OCI-LY1 (cell line): ENCODE measurements at regions not wholly inside any gene's neighbourhood (a gene's known extent, or its start where the extent isn't known, plus 50 kb on each side); places are given as distances from the start of the nearest gene placed in this dataset.

Source experiments
- H2AFZ ChIP-seq: fragments of 200-600 bp; sonication (generic), shearing (Covaris generic); 2 replicates; pipeline ENCODE4 v1.6.0; 2014; ENCODE audit warnings: antibody characterized with exemption, mild to moderate bottlenecking, low read length
- H3F3A ChIP-seq: fragments of 200-600 bp; sonication (generic), shearing (Covaris generic); 2 replicates; pipeline ENCODE4 v1.6.0; 2014; ENCODE audit warnings: mild to moderate bottlenecking, antibody characterized with exemption, low read length, moderate library complexity; ENCODE audit not compliant: insufficient read depth
- H3K27ac ChIP-seq: fragments of 200-600 bp; sonication (generic); 2 replicates; pipeline ENCODE4 v1.5.1; 2014; ENCODE audit warnings: low read length, mixed run types, mild to moderate bottlenecking, low read depth; ENCODE audit not compliant: poor library complexity, severe bottlenecking
- H3K27me3 ChIP-seq: fragments of 200-600 bp; sonication (generic); 2 replicates; pipeline ENCODE4 v1.6.0; 2014; ENCODE audit warnings: antibody characterized with exemption, mild to moderate bottlenecking, low read length, moderate library complexity; ENCODE audit not compliant: insufficient read depth
- H3K36me3 ChIP-seq: fragments of 200-600 bp; sonication (generic); 2 replicates; pipeline ENCODE4 v1.6.1; 2014; ENCODE audit warnings: mild to moderate bottlenecking, antibody characterized with exemption, low read length, moderate library complexity, mixed read lengths; ENCODE audit not compliant: insufficient read depth
- H3K4me1 ChIP-seq: fragments of 200-600 bp; sonication (generic); 2 replicates; pipeline ENCODE4 v1.5.1; 2014; ENCODE audit warnings: mild to moderate bottlenecking, low read length, moderate library complexity; ENCODE audit not compliant: insufficient read depth, severe bottlenecking
- H3K4me2 ChIP-seq: fragments of 200-600 bp; sonication (generic), shearing (Covaris generic); 2 replicates; pipeline ENCODE4 v1.6.1; 2014; ENCODE audit warnings: low read length
- H3K4me3 ChIP-seq: fragments of 200-600 bp; sonication (generic); 2 replicates; pipeline ENCODE4 v1.5.1; 2014; ENCODE audit warnings: low read length, low read depth, mild to moderate bottlenecking, mixed read lengths; ENCODE audit not compliant: poor library complexity, severe bottlenecking
- H3K79me2 ChIP-seq: fragments of 200-600 bp; shearing (Covaris generic); 2 replicates; pipeline ENCODE4 v1.6.1; 2016; ENCODE audit warnings: mixed run types, low read length, mixed read lengths; ENCODE audit not compliant: insufficient read depth
- H3K9ac ChIP-seq: fragments of 200-600 bp; sonication (generic), shearing (Covaris generic); 2 replicates; pipeline ENCODE4 v1.6.1; 2014; ENCODE audit warnings: mild to moderate bottlenecking, low read length, mixed read lengths
- H3K9me2 ChIP-seq: fragments of 200-600 bp; sonication (generic), shearing (Covaris generic); 2 replicates; pipeline ENCODE4 v1.6.1; 2014; ENCODE audit warnings: low read depth, mild to moderate bottlenecking, low read length, mixed read lengths
- H3K9me3 ChIP-seq: fragments of 200-600 bp; shearing (Covaris generic); 2 replicates; pipeline ENCODE4 v1.6.1; 2014; ENCODE audit warnings: low read length, mixed read lengths
- H4K20me1 ChIP-seq: fragments of 200-600 bp; sonication (generic), shearing (Covaris generic); 2 replicates; pipeline ENCODE4 v1.6.0; 2016; ENCODE audit warnings: mild to moderate bottlenecking, low read length; ENCODE audit not compliant: insufficient read depth
- EZH2 ChIP-seq: fragments of 200-600 bp; sonication (generic), shearing (Covaris generic); IDR thresholded peaks from 2 replicates; pipeline ENCODE4 v1.8.0; 2017; ENCODE audit warnings: borderline replicate concordance, mixed run types, mild to moderate bottlenecking, antibody characterized with exemption, low read length, moderate library complexity, mixed read lengths
- TF ChIP-seq, protein P1 (sequence below): fragments of 200-600 bp; sonication (generic), shearing (Covaris generic); IDR thresholded peaks from 2 replicates; pipeline ENCODE4 v1.5.1; 2017; ENCODE audit warnings: mild to moderate bottlenecking, antibody characterized with exemption, low read length, moderate library complexity, mixed read lengths

DNA sequence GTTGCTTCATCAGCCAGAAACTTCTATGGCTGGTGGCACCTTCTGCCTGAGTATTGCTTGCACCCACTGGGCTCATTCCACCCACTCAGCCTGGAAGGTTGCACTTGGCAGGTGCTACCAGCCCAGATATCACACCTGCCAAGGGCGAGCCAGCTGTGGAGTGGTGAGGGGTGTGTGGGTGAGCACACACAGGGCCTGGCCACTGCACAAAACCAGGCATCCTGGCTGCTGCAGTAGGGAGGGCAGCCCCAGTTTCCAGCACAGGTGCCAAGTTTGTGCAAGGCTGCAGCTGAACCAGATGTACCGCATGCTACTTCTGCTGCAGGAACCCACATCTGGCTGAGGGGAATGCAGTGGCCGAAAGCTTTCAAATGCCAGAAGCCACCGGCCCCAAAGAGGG, 1147.8 kb downstream of the FSCB start:
- H3K9me2 ChIP-seq = no peaks in the 10 kb centered on the region; the same call in 1 of the 2 replicates
- no peaks in the 10 kb centered on the region for H3F3A ChIP-seq
- H3K36me3 ChIP-seq = no peaks in the 10 kb centered on the region
- H3K27ac ChIP-seq = no peak overlapping the region
- no peaks in the 10 kb centered on the region for H4K20me1 ChIP-seq
- H3K27me3 ChIP-seq = no peaks in the 10 kb centered on the region
- H3K4me2 ChIP-seq = no peak overlapping the region
- no peaks in the 10 kb centered on the region for H3K79me2 ChIP-seq
- no peaks in the 10 kb centered on the region for H3K9me3 ChIP-seq
- H2AFZ ChIP-seq = no peak overlapping the region
- no peak for TF ChIP-seq EZH2
- TF ChIP-seq, protein P1, sequence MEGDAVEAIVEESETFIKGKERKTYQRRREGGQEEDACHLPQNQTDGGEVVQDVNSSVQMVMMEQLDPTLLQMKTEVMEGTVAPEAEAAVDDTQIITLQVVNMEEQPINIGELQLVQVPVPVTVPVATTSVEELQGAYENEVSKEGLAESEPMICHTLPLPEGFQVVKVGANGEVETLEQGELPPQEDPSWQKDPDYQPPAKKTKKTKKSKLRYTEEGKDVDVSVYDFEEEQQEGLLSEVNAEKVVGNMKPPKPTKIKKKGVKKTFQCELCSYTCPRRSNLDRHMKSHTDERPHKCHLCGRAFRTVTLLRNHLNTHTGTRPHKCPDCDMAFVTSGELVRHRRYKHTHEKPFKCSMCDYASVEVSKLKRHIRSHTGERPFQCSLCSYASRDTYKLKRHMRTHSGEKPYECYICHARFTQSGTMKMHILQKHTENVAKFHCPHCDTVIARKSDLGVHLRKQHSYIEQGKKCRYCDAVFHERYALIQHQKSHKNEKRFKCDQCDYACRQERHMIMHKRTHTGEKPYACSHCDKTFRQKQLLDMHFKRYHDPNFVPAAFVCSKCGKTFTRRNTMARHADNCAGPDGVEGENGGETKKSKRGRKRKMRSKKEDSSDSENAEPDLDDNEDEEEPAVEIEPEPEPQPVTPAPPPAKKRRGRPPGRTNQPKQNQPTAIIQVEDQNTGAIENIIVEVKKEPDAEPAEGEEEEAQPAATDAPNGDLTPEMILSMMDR = no peak
- no peak overlapping the region for H3K9ac ChIP-seq
- H3K4me1 ChIP-seq = no peaks in the 10 kb centered on the region
- H3K4me3 ChIP-seq = no peak overlapping the region

DNA sequence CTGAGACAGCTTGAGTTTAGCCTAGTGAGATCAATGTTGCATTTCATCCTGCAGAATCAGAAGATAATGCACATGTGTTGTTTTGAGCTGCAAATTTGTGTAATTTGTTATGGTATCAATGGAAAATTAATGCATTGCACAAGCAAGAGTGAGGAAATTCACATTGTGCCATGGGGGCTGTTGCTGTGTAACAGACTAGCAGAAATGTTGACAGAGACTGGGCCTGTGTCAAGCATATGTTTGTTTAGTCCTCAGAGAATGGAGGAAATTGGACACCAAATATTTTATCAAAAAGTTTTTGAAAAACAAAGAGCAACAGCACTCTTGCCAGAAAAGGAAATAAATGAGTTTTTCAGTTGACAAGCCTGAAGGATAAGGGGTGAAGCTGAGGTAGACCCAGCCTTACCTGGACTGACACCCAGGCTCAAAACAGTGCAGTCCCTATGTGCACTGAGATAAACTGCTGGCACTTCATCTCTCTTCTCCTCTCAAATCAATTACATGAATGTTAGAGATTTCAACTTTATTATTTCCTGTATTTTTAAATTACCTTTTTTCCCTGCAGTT, 1150.0 kb downstream of the FSCB start:
- H4K20me1 ChIP-seq = no peaks in the 10 kb centered on the region
- no peaks in the 10 kb centered on the region for H3K27me3 ChIP-seq
- H3K9ac ChIP-seq = no peak overlapping the region
- H3K79me2 ChIP-seq = no peaks in the 10 kb centered on the region
- no peak overlapping the region for H3K27ac ChIP-seq
- no peak for TF ChIP-seq EZH2
- TF ChIP-seq, protein P1 = no peak
- no peaks in the 10 kb centered on the region for H3K9me3 ChIP-seq
- H3F3A ChIP-seq = no peaks in the 10 kb centered on the region
- H2AFZ ChIP-seq = no peak overlapping the region
- no peaks in the 10 kb centered on the region; the same call in 1 of the 2 replicates for H3K9me2 ChIP-seq
- H3K4me2 ChIP-seq = no peak overlapping the region
- no peak overlapping the region for H3K4me3 ChIP-seq
- no peaks in the 10 kb centered on the region for H3K36me3 ChIP-seq
- H3K4me1 ChIP-seq = no peaks in the 10 kb centered on the region

DNA sequence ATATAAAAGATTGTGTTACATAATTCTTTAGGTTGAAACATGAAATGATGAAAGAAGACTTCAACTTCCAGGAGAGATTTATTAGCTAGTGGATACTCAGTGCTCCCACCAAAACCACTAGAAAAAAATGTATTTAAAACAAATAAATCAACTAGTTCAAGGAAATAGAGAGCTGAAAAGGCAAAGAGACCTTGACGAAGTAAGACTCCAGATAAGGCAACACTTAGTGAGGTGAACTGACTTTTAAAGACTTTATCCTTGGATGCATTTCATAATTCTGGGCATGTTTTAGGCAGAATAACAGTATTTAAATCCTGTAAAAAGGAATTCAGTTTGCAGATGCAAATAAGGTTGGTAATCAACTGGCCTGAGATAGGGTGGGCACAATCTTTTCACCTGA, 1150.7 kb downstream of the FSCB start:
- H3K27me3 ChIP-seq = no peaks in the 10 kb centered on the region
- no peak for TF ChIP-seq EZH2
- TF ChIP-seq, protein P1 = no peak
- no peak overlapping the region for H3K4me2 ChIP-seq
- no peaks in the 10 kb centered on the region for H3K4me1 ChIP-seq
- no peak overlapping the region for H3K27ac ChIP-seq
- H3K9me3 ChIP-seq = no peaks in the 10 kb centered on the region
- no peak overlapping the region for H2AFZ ChIP-seq
- no peak overlapping the region for H3K9ac ChIP-seq
- H3K79me2 ChIP-seq = no peaks in the 10 kb centered on the region
- no peaks in the 10 kb centered on the region; the same call in 1 of the 2 replicates for H3K9me2 ChIP-seq
- H3K36me3 ChIP-seq = no peaks in the 10 kb centered on the region
- no peaks in the 10 kb centered on the region for H3F3A ChIP-seq
- no peaks in the 10 kb centered on the region for H4K20me1 ChIP-seq
- no peak overlapping the region for H3K4me3 ChIP-seq
